Endothelial cell of umbilical vein (primary cell): ENCODE measurements at regions not wholly inside any gene's neighbourhood (a gene's known extent, or its start where the extent isn't known, plus 50 kb on each side); places are given as distances from the start of the nearest gene placed in this dataset.

Experiments
- BruUV-seq: library from RNA; stranded (reverse); fragments of 400-500 nt; replicated peaks from 2 replicates; lab custom pipeline; 2021; lab: Mats Ljungman, UMichigan
- CTCF ChIA-PET: fragments of 300-600, 350-600 bp; sonication (Branson Sonifier 250); formaldehyde crosslinking; loops from one replicate; lab custom pipeline; 2021; ENCODE audit warnings: antibody characterized with exemption, inconsistent platforms; lab: Charles Lee
- POLR2A ChIA-PET: fragments of 300-600, 350-600 bp; sonication (Branson Sonifier 250); formaldehyde crosslinking; loops from one replicate; lab custom pipeline; 2021; ENCODE audit warnings: antibody characterized with exemption, inconsistent platforms; lab: Charles Lee
- DNase-seq: peaks from one replicate; pipeline ENCODE4 v3.0.0-alpha.2; 2011; ENCODE audit warnings: low read depth, low spot score
- FAIRE-seq: peaks from 2 replicates; lab custom pipeline; 2011; peaks lifted over from hg19 to GRCh38; lab: Jason Lieb, UNC
- H2AFZ ChIP-seq: 2 replicates; pipeline ENCODE4 v1.6.0; 2012; ENCODE audit warnings: low read depth, low read length, control low read depth, inconsistent platforms
- H3K27ac ChIP-seq: 2 replicates; pipeline ENCODE4 v1.5.1; 2011; ENCODE audit warnings: low read depth, mild to moderate bottlenecking, control low read depth, low read length, moderate library complexity; ENCODE audit not compliant: insufficient read depth
- H3K27me3 ChIP-seq, 2 experiments: 2 replicates each; pipeline versions ENCODE4 v1.6.0 to v1.6.1; 2011; ENCODE audit warnings: low read length in 2 of 2, mixed read lengths in 1 of 2; ENCODE audit not compliant: control insufficient read depth in 2 of 2, insufficient read depth in 2 of 2
- H3K36me3 ChIP-seq, 2 experiments: 2 replicates in 1 of 2; 3 replicates in 1 of 2; pipeline ENCODE4 v1.5.1; 2011; ENCODE audit warnings: low read length in 2 of 2, mild to moderate bottlenecking in 1 of 2, moderate library complexity in 1 of 2; ENCODE audit not compliant: control insufficient read depth in 2 of 2, insufficient read depth in 2 of 2; ENCODE audit errors: extremely low read depth in 1 of 2
- H3K4me1 ChIP-seq: 3 replicates; pipeline ENCODE4 v1.5.1; 2011; ENCODE audit warnings: mild to moderate bottlenecking, low read length; ENCODE audit not compliant: control insufficient read depth, insufficient read depth; ENCODE audit errors: extremely low read depth
- H3K4me2 ChIP-seq: 2 replicates; pipeline ENCODE4 v1.6.1; 2011; ENCODE audit warnings: low read length, control low read depth, mixed read lengths; ENCODE audit not compliant: insufficient read depth
- H3K4me3 ChIP-seq, 3 experiments: fragments of 200-600 bp in 1 of 3; sonication (generic), shearing (Covaris generic) in 1 of 3; replicated peaks in 1 of 3; 2 replicates each; pipeline ENCODE4 v1.5.1; 2011 to 2016; ENCODE audit warnings: control low read depth in 3 of 3, low read length in 3 of 3, mild to moderate bottlenecking in 2 of 3, inconsistent platforms in 1 of 3, low read depth in 1 of 3, moderate library complexity in 1 of 3; ENCODE audit not compliant: insufficient read depth in 1 of 3
- H3K79me2 ChIP-seq: 2 replicates; pipeline ENCODE4 v1.6.0; 2012; ENCODE audit warnings: low read length, inconsistent platforms; ENCODE audit not compliant: control insufficient read depth, insufficient read depth
- H3K9ac ChIP-seq: replicated peaks from 2 replicates; pipeline ENCODE3; 2011; ENCODE audit warnings: low read length, control low read depth; ENCODE audit not compliant: insufficient read depth; ENCODE audit errors: extremely low read depth
- H3K9me1 ChIP-seq: replicated peaks from 3 replicates; pipeline ENCODE4 v1.6.0; 2011; ENCODE audit warnings: mild to moderate bottlenecking, low read length; ENCODE audit not compliant: control insufficient read depth, insufficient read depth; ENCODE audit errors: extremely low read depth
- H3K9me3 ChIP-seq: replicated peaks from 2 replicates; pipeline ENCODE4 v1.5.1; 2012; ENCODE audit warnings: low read length, inconsistent platforms; ENCODE audit not compliant: control insufficient read depth, insufficient read depth
- H4K20me1 ChIP-seq: replicated peaks from 2 replicates; pipeline ENCODE3; 2011; ENCODE audit warnings: mild to moderate bottlenecking, low read length; ENCODE audit not compliant: control insufficient read depth, insufficient read depth; ENCODE audit errors: extremely low read depth
- CTCF ChIP-seq, 2 donors: IDR thresholded peaks; 1 replicate in 1 of 2; 2 replicates in 1 of 2; pipeline ENCODE4 v1.5.1; 2011; ENCODE audit warnings: low read length in 2 of 2, mild to moderate bottlenecking in 2 of 2, moderate library complexity in 2 of 2, control low read depth in 1 of 2, inconsistent platforms in 1 of 2, low read depth in 1 of 2; ENCODE audit not compliant: insufficient read depth in 1 of 2; ENCODE audit errors: extremely low read depth in 1 of 2
- EZH2 ChIP-seq: IDR thresholded peaks from 2 replicates; pipeline ENCODE4 v1.6.1; 2012; ENCODE audit warnings: borderline replicate concordance, low read depth, mild to moderate bottlenecking, moderate library complexity, low read length, inconsistent platforms; ENCODE audit not compliant: severe bottlenecking
- FOS ChIP-seq: IDR thresholded peaks from 2 replicates; pipeline ENCODE4 v1.6.1; 2011; ENCODE audit warnings: mild to moderate bottlenecking, low read length, moderate library complexity, borderline replicate concordance; ENCODE audit not compliant: insufficient read depth
- GATA2 ChIP-seq: IDR thresholded peaks from 2 replicates; pipeline ENCODE4 v1.7.0; 2011; ENCODE audit warnings: low read depth, mild to moderate bottlenecking, moderate library complexity, mixed read lengths, low read length; ENCODE audit not compliant: insufficient read length, insufficient read depth
- MAX ChIP-seq: IDR thresholded peaks from 2 replicates; pipeline ENCODE4 v1.6.1; 2011; ENCODE audit not compliant: insufficient read depth, insufficient read length
- MYC ChIP-seq: IDR thresholded peaks from one replicate; pipeline ENCODE4 v1.6.1; 2011; ENCODE audit warnings: mild to moderate bottlenecking, low read depth, low read length
- POLR2A ChIP-seq: IDR thresholded peaks from 2 replicates; pipeline ENCODE4 v1.6.1; 2012; ENCODE audit warnings: low read depth, mild to moderate bottlenecking, control low read depth, low read length
- POLR2AphosphoS5 ChIP-seq: IDR thresholded peaks from 2 replicates; pipeline ENCODE4 v1.6.1; 2012; ENCODE audit warnings: low read depth, mild to moderate bottlenecking, control low read depth, low read length, moderate library complexity; ENCODE audit not compliant: insufficient read depth
- dilution Hi-C: fragments of 300-500 bp; cut with MboI; formaldehyde crosslinking; loops from one replicate; pipeline ENCODE4 v1.15.0; 2019; ENCODE audit warnings: low sequenced_read_pairs; ENCODE audit not compliant: extremely low pct_ligation_motif_present
- intact Hi-C: fragments of 100-400 bp; cut with micrococcal nuclease; formaldehyde crosslinking; loops from one replicate; pipeline ENCODE4 v1.10.0; 2022

GRCh38 chr1:55708781-55709180 is 493.6 kb upstream of the USP24 start:
- Histone ChIP-seq H3K4me1 (no peaks in the 10 kb centered on the region), H3K9me1 (no peaks in the 10 kb centered on the region), H3K36me3 (no peaks in the 10 kb centered on the region), H3K27ac (no peak overlapping the region), H3K4me3 (no peak overlapping the region), H3K79me2 (no peaks in the 10 kb centered on the region), H2AFZ (no peak overlapping the region), H3K4me2 (no peak overlapping the region), H3K9me3 (no peaks in the 10 kb centered on the region), H3K9ac (no peak overlapping the region), H3K27me3 (no peaks in the 10 kb centered on the region), H4K20me1 (no peaks in the 10 kb centered on the region)
- TF ChIP-seq CTCF (IDR thresholded peaks at IDR 0.05; ENCODE audit: extremely low read depth in 1 of 2, insufficient read depth in 1 of 2, low read depth in 1 of 2, low read length in 2 of 2) (no peak), POLR2AphosphoS5 (no peak), MAX (no peak), POLR2A (no peak), EZH2 (no peak), GATA2 (no peak), MYC (no peak), FOS (no peak)
- dilution Hi-C loops (no loop called here), intact Hi-C loops (no loop called here)
- FAIRE-seq = no peak
- no TSS peak for BruUV-seq
- ChIA-PET POLR2A (no interaction called here), CTCF (interaction anchor here (1.4 kb wide), 1 partner anchor 16 kb away, joined by 3 read pairs; no protein-coding TSS in a partner anchor)
- DNase-seq = no peak
